ENCODE measurements at regions not wholly inside any gene's neighbourhood (a gene's known extent, or its start where the extent isn't known, plus 50 kb on each side); places are given as distances from the start of the nearest gene placed in this dataset.

DNA sequence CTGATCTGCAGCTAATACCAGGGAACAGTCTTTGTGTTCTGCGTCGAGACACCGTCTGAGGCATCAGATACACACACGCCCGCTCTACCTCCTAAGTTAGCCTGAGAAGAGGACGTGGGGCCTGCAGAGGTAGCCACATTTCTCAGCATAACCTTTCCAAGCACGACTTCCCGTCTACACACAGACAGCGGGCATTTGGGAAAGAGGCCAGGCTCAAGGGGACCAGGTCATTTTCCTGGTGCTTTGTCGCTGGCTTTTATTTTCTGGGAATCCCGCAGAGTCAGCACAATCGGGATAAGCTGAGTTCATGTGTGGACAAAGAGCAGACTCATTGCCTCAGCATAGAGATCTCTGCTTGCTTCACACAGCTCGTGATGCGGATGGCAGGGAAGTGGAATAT, 72.5 kb upstream of the SMYD2 start:
- no peak for DNase-seq

DNA sequence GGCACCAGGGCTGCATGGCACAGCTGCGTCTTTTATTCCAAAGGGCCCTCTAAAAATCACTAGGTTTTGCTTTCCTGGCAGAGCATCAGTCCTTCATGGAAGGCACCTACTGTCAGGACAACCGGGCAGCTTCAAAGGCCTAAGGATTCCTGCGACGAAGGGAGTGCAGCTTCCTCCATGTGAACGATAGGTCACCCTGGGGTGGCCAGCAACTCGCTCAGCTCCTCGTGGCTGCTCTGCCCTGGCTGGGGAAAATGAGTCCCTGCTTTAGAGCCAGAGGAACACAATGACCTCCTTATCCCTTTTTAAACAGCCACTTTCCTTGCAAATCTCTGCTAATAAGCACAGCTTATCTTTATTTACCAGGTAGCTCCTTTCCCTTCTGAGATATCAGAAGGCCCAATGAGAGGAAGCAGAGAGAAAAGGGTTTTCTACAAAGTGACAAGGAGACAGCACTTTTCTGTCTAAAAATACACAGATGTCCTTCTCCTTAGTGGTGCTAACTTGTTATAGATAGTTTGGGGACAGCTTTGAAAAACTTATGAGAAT, 71.6 kb upstream of the SMYD2 start:
- DNase-seq, result no peak

DNA sequence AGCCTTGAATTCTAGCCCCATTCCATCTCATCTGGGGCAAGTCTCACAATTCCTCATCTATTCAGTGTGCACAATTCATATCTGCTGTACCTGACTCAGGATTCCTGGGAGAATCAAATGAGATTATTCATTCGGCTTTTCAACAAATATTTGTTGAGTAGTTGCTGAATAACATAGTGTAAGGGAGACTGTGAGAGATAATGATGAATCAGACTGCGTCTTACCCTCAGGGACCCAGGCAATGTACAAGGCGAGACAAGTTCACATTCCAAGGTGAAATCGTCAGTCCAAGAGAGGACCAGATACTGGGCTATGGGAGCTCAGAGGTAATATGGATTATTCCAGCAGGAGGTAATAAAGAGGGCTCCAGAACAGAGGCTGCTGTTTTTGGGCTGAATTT, 67.8 kb upstream of the SMYD2 start:
- DNase-seq, result no peak

DNA sequence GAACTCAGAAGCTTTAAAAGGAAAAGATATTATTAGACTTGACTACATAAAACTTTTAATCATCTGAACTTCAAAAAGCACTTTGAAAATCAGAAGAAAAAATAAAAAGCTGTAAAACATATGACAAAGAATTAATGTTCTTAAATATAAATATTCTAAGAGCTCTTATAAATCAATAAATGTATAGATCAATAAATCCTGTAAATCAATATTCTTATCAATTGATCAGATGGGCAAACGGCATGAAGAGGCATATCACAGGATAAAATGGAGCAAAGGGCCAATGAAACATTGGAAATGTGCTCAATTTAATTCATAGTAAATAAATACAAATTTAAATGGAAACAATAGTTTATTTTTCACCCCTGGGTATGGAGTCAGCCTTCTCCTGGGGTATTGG, 66.1 kb upstream of the SMYD2 start:
- no peak for DNase-seq

DNA sequence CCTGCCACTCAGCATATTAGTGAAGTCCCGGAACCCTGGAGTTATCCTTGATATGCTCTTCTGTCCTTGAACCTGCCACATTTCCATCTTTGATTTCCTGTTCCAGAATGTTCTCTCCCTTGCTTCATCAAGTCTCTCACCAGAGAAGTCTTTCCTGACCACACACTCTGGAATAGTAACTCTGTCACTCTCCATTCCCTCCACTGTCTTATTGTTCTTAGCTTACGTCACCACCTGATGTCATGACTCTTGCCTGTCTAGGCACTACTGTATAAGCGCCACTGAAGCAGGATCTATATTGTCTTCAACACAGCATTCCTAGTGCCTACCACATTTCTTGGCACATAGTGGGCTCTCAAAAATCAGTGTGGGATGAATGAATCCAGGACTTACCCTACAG, 65.4 kb upstream of the SMYD2 start:
- DNase-seq, result no peak

DNA sequence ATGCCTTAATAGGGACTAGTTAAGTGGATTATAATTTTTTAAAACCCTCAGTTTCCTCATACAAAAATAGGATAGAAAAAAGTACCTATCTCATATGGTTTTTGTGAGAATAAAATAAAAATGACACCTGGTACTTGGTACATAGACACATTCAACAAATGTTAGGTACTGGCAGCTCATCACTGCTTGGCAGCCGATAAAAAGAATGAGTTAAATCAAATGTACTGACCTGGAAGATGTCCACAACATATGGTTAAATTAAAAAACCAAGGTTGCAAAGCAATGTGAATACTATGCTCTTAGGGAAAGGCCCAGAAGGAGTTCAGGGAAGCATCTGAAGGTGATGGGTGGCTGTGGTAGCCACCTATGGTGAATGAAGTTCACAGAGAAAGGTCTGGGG, 64.9 kb upstream of the SMYD2 start:
- no peak for DNase-seq

DNA sequence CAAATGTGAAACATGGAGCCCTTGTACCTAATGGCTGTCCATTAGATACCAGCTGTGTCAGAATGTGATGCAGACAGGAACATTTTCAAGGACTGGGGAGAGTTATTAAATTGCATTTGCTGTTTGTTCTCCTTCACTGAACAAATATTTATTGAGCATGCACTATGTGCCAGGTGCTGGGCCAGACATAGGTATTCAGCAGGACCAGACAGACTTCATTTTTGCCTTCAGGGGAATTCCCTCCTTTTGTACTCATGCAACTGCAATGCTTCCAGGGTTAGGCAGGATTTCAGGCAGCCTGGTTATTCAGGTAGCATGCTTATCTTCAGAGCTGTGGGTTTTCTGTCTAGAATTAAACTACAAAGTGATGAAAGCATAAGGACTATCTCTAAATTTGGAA, 64.2 kb upstream of the SMYD2 start:
- DNase-seq, result no peak

DNA sequence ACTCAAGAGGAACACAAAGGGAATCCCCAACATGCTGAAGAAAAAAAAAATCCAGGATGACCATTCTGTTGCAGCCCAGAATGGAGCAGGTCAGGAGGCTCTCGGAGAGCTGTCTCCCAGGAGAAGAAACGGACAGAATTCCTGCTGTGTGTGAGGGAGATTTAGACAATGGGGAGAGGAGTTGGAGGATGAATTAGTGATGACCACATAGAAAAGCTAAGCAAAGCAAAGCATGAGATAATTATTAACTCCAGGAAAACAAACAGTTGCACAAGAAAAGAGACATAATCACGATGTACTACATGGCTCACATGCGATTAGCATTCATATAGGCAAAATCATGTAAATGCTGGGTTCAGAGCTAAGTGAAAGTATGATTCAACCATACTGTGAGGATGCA, 61.1 kb upstream of the SMYD2 start:
- no peak for DNase-seq

DNA sequence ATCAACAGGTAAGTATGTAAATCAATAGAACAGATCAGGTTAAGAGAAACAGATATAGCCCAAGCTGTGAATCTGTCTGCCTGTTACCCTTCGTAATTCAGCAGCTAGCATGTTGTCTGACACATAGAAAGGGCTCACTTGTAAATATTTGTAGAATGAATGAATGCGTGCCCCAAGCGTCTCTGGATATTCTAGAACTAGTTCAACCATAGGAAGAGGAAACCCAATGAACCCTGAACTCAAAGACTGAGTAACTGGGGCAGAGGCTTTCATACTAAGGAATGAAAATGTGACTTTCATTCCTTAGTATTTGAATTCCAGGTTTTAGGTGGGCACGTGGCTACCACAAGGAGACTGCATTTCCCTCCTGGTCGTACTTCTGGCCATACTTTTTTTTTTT, 60.1 kb upstream of the SMYD2 start:
- no peak for DNase-seq

DNA sequence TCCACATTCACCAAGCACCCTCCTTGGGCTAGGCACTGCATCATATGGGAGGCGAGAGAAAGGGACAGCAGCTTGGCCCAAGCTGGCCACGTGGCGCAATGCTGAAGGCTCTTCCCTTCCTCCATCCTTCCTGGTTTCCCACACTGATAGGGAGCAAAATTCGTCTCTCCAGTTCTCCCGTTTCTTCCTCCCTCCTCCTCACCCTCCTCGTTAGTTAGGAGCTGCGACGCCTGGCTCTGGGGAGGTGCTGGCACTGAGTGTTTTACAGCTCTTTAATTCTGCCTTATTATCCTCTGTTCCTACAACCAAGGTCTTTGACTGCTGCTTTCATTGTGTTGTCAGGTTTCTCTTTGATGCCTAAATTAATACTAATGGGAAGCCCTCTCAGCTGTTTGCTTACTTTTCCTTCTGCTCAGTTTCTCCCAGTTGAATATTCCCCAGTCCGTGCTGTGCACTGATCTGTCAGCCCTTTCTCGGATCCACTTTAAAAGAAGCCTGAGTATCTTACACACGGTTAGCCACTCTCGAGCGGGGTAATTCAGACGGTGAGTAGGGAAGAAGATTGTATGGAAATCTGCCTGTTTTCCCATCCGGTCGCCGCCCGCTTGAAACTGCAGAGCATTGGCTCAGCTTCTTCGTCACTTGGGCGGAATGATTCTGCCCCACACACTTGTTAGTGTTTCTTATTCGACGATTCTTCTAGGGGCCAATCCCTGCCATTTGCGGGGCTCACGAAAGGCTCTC, 56.2 kb upstream of the SMYD2 start:
- DNase-seq, result no peak

DNA sequence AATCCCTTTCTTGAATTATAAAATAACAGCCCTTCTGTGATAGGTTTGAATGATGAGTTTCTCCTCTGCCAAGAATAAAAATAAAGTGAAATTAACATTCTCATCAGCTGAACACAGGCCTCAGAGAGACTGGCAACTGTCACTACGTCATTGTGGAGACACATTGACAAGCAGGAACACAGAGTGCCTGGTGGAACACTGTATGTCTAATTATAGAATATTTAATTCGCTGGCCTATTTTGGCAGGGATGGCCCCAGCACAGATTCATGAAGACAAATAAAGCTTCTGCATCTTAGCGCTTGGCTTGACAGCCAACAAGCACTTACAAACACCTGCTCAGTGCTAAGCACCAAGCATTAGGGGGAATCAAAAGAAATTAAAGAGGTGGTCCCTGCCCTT, 52.0 kb upstream of the SMYD2 start:
- DNase-seq, result no peak

DNA sequence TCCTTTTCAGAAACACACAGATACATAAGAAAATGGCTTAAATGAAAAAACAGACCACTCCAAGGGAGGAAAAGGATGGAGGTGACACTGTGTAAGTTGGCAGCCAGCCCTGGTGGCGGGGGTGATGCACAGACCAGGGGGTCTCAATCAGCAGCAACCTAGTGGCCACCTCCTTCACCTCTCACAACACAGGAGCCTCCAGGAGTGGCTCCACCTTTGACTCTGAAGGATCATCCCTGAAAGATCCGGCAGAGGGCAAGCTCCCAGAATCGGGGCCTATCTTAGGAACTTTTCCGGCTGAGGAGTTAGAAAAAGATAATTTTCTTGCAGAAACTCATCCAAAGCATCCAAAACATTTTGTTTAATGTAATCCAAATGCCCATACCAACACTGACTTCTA, 51.2 kb upstream of the SMYD2 start:
- no peak for DNase-seq

All from activated naive CD4-positive, alpha-beta T cell treated with anti-CD3 and anti-CD28 coated beads, Interleukin-2, amount 50 U/mL, for 16 hours (primary cell).